C4-2B (cell line): ENCODE measurements at regions not wholly inside any gene's neighbourhood (a gene's known extent, or its start where the extent isn't known, plus 50 kb on each side); places are given as distances from the start of the nearest gene placed in this dataset.

Experiments used
- H3K27ac ChIP-seq: fragments of 450-650 bp; 2 replicates; pipeline ENCODE4 v1.5.1; 2017
- CTCF ChIP-seq: fragments of 450-650 bp; conservative IDR thresholded peaks from 2 replicates; pipeline ENCODE4 v1.5.1; 2017; ENCODE audit warnings: mild to moderate bottlenecking
- ZFX ChIP-seq: fragments of 450-650 bp; IDR thresholded peaks from 2 replicates; pipeline ENCODE4 v1.6.1; 2017

GRCh38 chr15:61524545-61524944 lies 295.4 kb upstream of the RORA start:
- TF ChIP-seq ZFX (no peak), CTCF (no peak)
- H3K27ac ChIP-seq: no peak overlapping the region

GRCh38 chr15:61524086-61524485 lies 295.0 kb upstream of the RORA start:
- no peak overlapping the region for H3K27ac ChIP-seq
- TF ChIP-seq CTCF (no peak), ZFX (no peak)

- TF ChIP-seq CTCF (no peak), ZFX (no peak)
- no peak overlapping the region for H3K27ac ChIP-seq
Observed at GRCh38 chr15:61522411-61522810, 293.3 kb upstream of the RORA start.

- TF ChIP-seq ZFX: no peak
- no peak for TF ChIP-seq CTCF
- no peak overlapping the region for H3K27ac ChIP-seq
Observed at GRCh38 chr15:61521953-61522352, 292.9 kb upstream of the RORA start.

GRCh38 chr15:61519296-61519695 lies 290.2 kb upstream of the RORA start:
- H3K27ac ChIP-seq: no peak overlapping the region
- TF ChIP-seq ZFX (no peak), CTCF (no peak)

GRCh38 chr15:61518191-61518950 lies 289.3 kb upstream of the RORA start:
- H3K27ac ChIP-seq: no peak overlapping the region
- no peak for TF ChIP-seq ZFX
- TF ChIP-seq CTCF: no peak

GRCh38 chr15:61517776-61518175 lies 288.7 kb upstream of the RORA start:
- no peak overlapping the region for H3K27ac ChIP-seq
- no peak for TF ChIP-seq ZFX
- TF ChIP-seq CTCF: no peak
